Upper lobe of right lung (tissue), 1 donor: ENCODE measurements at regions not wholly inside any gene's neighbourhood (a gene's known extent, or its start where the extent isn't known, plus 50 kb on each side); places are given as distances from the start of the nearest gene placed in this dataset.

ENCODE experiments used
- ATAC-seq: fragments of 200-7000 bp; cut with Tn5 transposase; one replicate; pipeline ENCODE4 v1.9.1; 2020; ENCODE audit warnings: mild to moderate bottlenecking, moderate library complexity
- DNase-seq: peaks from one replicate; pipeline ENCODE4 v3.0.0-alpha.2; 2020
- H3K27ac ChIP-seq: fragments of 200-600 bp; one replicate; pipeline ENCODE4 v1.8.0; 2022
- H3K27me3 ChIP-seq: fragments of 200-600 bp; one replicate; pipeline ENCODE4 v1.8.0; 2022; ENCODE audit warnings: mild to moderate bottlenecking
- H3K36me3 ChIP-seq: fragments of 200-600 bp; one replicate; pipeline ENCODE4 v1.8.0; 2022
- H3K4me1 ChIP-seq: fragments of 200-600 bp; one replicate; pipeline ENCODE4 v1.8.0; 2022
- H3K4me3 ChIP-seq: fragments of 200-600 bp; one replicate; pipeline ENCODE4 v1.8.0; 2022; ENCODE audit warnings: mild to moderate bottlenecking
- H3K9me3 ChIP-seq: fragments of 200-600 bp; one replicate; pipeline ENCODE4 v1.8.0; 2022
- intact Hi-C: fragments of 100-400 bp; cut with DNase I; formaldehyde crosslinking; loops from one replicate; pipeline ENCODE4 v1.11.0; 2022
- TF ChIP-seq, protein P1 (sequence below): fragments of 200-600 bp; IDR thresholded peaks from one replicate; pipeline ENCODE4 v1.8.0; 2022; ENCODE audit warnings: antibody characterized with exemption
- donor health status: DM: no; HTN: yes; CAD: no; lungs with severe emphysema.

DNA sequence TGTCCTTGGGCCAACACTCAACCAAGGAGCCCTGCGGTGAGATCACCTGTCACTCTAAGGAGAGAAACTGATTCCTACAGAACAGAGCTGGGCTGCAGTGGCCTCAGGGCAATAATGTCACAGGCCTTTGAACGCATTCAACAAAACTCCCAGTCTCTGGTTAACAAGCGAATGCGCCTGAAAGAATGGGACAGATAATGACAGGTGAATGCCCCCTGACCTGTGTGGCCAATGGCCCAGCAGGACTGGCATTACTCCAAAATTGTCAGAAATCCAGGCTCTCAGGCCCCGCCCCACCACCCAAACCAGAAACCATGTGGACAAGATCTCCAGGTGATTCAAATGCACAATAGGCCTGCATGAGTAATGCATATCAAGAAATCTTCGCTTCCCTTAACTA is 277.7 kb upstream of the KLF6 start:
- no peak overlapping the region for H3K27ac ChIP-seq

DNA sequence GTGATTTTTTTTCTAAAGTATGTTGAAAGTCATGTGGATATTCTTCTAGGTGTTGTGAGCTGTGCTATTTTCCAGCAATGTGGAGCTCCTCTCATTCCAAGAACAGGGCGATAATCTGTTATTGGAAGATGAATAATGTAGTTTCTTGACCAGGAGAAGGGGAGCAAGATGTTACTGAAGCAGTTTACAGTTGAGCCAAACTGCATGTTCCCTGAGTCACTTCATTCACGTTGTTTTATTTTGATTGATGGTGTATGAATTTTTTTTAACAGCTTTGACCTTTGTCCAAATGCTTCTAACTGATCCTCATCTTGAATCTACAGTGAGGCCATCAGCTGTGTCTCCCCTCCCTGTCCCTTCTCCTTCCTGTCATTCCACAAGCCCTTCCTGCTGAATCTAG is 277.1 kb upstream of the KLF6 start:
- no peaks in the 10 kb centered on the region for H3K9me3 ChIP-seq
- H3K27ac ChIP-seq: no peak overlapping the region
- TF ChIP-seq, protein P1, sequence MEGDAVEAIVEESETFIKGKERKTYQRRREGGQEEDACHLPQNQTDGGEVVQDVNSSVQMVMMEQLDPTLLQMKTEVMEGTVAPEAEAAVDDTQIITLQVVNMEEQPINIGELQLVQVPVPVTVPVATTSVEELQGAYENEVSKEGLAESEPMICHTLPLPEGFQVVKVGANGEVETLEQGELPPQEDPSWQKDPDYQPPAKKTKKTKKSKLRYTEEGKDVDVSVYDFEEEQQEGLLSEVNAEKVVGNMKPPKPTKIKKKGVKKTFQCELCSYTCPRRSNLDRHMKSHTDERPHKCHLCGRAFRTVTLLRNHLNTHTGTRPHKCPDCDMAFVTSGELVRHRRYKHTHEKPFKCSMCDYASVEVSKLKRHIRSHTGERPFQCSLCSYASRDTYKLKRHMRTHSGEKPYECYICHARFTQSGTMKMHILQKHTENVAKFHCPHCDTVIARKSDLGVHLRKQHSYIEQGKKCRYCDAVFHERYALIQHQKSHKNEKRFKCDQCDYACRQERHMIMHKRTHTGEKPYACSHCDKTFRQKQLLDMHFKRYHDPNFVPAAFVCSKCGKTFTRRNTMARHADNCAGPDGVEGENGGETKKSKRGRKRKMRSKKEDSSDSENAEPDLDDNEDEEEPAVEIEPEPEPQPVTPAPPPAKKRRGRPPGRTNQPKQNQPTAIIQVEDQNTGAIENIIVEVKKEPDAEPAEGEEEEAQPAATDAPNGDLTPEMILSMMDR: no peak
- intact Hi-C loops: no loop called here
- H3K4me1 ChIP-seq: peaks cover 31% of the 10 kb centered on the region
- DNase-seq: no peak
- H3K36me3 ChIP-seq: no peaks in the 10 kb centered on the region
- no peaks in the 10 kb centered on the region for H3K27me3 ChIP-seq
- no peak for ATAC-seq
- H3K4me3 ChIP-seq: no peak overlapping the region

More for the DNA sequence above, 277.7 kb upstream of the KLF6 start:
- Histone ChIP-seq H3K4me1 (peaks cover 28% of the 10 kb centered on the region), H3K4me3 (no peak overlapping the region), H3K9me3 (no peaks in the 10 kb centered on the region), H3K27me3 (no peaks in the 10 kb centered on the region), H3K36me3 (no peaks in the 10 kb centered on the region)
- intact Hi-C loops: no loop called here
- DNase-seq (no peak), ATAC-seq (no peak)
- TF ChIP-seq, protein P1: no peak

DNA sequence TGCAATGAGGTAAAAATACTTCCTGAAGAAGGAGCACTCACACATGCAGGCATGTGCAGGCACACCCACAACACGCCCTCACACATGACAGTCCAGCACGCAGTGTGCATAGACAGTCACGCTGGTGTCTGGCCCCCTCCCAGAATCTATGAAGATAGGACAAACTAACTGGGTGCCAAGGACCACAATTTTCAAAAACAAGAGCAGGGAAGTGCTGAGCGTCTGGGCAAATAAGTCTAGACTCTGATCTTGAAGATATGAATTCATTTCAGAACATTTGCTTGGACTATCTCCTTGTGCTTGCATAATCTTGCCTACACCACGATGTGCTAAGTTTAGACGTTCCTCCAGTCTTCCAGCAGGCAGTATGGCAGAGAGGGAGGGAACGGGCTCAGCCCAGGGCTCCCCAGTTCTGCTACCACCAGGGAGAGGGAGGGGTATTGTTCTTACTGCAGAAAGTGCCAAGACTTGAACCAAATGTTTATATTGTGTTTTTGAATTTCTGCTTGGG is 276.5 kb upstream of the KLF6 start:
- Histone ChIP-seq H3K36me3 (no peaks in the 10 kb centered on the region), H3K9me3 (no peaks in the 10 kb centered on the region), H3K27me3 (no peaks in the 10 kb centered on the region), H3K4me1 (peaks cover 33% of the 10 kb centered on the region), H3K4me3 (no peak overlapping the region), H3K27ac (no peak overlapping the region)
- DNase-seq (no peak), ATAC-seq (peak; percentile 64)
- intact Hi-C loops: no loop called here
- TF ChIP-seq, protein P1: no peak

DNA sequence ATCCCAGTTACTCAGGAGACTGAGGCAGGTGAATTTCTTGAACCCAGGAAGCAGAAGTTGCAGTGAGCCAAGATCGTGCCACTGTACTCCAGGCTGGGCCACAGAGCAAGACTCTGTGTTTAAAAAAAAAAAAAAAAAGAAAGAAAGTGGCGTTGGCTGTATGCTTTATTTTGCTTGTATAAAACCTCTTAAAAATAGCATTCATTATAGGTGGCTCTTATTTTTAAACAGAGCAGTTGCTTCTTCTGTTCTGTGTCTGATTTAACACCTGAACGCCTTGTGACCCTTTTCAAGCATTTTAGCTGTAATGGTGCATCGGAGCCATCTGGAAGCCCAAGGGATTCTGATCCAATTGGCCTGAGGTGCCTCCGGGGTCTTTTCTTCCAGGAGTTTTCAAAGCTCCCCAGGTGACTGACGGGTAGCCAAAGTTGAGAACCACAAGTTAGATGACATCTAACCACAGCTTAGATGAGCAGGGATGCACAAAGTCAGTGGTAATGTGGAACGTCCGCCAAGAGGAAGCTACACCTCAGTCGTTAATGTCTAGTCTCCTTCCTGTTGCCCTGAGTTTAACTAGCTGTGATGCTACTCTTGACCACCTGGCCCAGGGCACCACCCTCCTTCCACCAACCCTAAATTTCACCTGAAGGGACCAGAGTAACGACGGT is 274.6 kb upstream of the KLF6 start:
- TF ChIP-seq, protein P1: no peak
- Histone ChIP-seq H3K27me3 (no peaks in the 10 kb centered on the region), H3K4me3 (no peak overlapping the region), H3K9me3 (no peaks in the 10 kb centered on the region), H3K4me1 (peaks cover 33% of the 10 kb centered on the region), H3K27ac (no peak overlapping the region), H3K36me3 (no peaks in the 10 kb centered on the region)
- DNase-seq (no peak), ATAC-seq (no peak)
- intact Hi-C loops: no loop called here

DNA sequence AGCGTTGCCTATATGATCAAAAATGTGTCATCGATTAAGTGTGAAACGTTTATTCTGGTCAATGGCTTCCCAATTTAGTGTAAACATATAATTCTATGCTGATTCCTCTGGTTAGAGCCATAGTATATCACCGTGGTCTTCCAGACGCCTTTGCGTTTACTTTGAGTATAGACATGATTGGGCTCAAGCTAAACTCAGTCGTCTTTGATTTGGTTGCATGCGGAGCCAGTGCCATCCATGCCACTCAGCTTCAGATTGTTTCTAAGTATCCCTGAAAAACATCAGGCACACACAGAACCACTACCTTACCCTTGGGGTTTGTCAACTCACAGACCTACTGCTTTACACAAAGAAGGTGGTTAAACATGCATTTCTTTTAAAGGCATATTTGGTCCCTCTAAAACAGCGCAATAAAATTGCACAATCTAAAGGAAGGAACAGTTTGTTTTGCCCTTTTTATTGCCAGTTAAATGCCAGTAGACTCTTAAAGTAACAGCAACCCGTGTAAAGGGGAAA is 273.6 kb upstream of the KLF6 start:
- H3K4me1 ChIP-seq: peaks cover 33% of the 10 kb centered on the region
- no peaks in the 10 kb centered on the region for H3K27me3 ChIP-seq
- TF ChIP-seq, protein P1: no peak
- no peak for ATAC-seq
- intact Hi-C loops: no loop called here
- H3K4me3 ChIP-seq: no peak overlapping the region
- DNase-seq: no peak
- H3K27ac ChIP-seq: no peak overlapping the region
- no peaks in the 10 kb centered on the region for H3K36me3 ChIP-seq
- no peaks in the 10 kb centered on the region for H3K9me3 ChIP-seq
